HL-60/S4 treated with phorbol 12-myristate 13-acetate at 8.2 ng/mL for 4 days and 3 days (cell line): ENCODE measurements at regions not wholly inside any gene's neighbourhood (a gene's known extent, or its start where the extent isn't known, plus 50 kb on each side); places are given as distances from the start of the nearest gene placed in this dataset.

ENCODE experiments used
- in situ Hi-C: fragments of 300-500 bp; cut with MboI; formaldehyde crosslinking; loops from 2 replicates; pipeline ENCODE4 v1.15.0; 2022; ENCODE audit warnings: low sequenced_read_pairs

GRCh38 chr5:148912714-148913398 lies 86.4 kb downstream of the ADRB2 start:
- in situ Hi-C loops = no loop called here

- in situ Hi-C loops = no loop called here
These were observed 87.1 kb downstream of the ADRB2 start for GRCh38 chr5:148913493-148913892.

- in situ Hi-C loops = no loop called here
These were observed 87.6 kb downstream of the ADRB2 start for GRCh38 chr5:148913985-148914431.

- in situ Hi-C loops = no loop called here
These were observed 88.9 kb downstream of the ADRB2 start for GRCh38 chr5:148915224-148915817.

GRCh38 chr5:148920646-148921288 lies 94.4 kb downstream of the ADRB2 start:
- in situ Hi-C loops = no loop called here

- in situ Hi-C loops = no loop called here
These were observed 94.9 kb downstream of the ADRB2 start for GRCh38 chr5:148921350-148921749.

- in situ Hi-C loops = no loop called here
These were observed 96.2 kb downstream of the ADRB2 start for GRCh38 chr5:148922606-148923005.

- in situ Hi-C loops = no loop called here
These were observed 96.6 kb downstream of the ADRB2 start for GRCh38 chr5:148923023-148923422.

GRCh38 chr5:148924817-148925216 lies 98.4 kb downstream of the ADRB2 start:
- in situ Hi-C loops = no loop called here

GRCh38 chr5:148926207-148926606 lies 99.8 kb downstream of the ADRB2 start:
- in situ Hi-C loops = no loop called here

GRCh38 chr5:148927307-148927946 lies 101.0 kb downstream of the ADRB2 start:
- in situ Hi-C loops = no loop called here

GRCh38 chr5:148928141-148928540 lies 101.7 kb downstream of the ADRB2 start:
- in situ Hi-C loops = no loop called here

- in situ Hi-C loops = no loop called here
These were observed 105.1 kb downstream of the ADRB2 start for GRCh38 chr5:148931453-148932057.

GRCh38 chr5:148932355-148932935 lies 106.0 kb downstream of the ADRB2 start:
- in situ Hi-C loops = no loop called here

- in situ Hi-C loops = no loop called here
These were observed 107.6 kb downstream of the ADRB2 start for GRCh38 chr5:148933903-148934432.

GRCh38 chr5:148934895-148935400 lies 108.5 kb downstream of the ADRB2 start:
- in situ Hi-C loops = no loop called here

- in situ Hi-C loops = no loop called here
These were observed 110.8 kb downstream of the ADRB2 start for GRCh38 chr5:148937239-148937638.

GRCh38 chr5:148937830-148938521 lies 111.6 kb downstream of the ADRB2 start:
- in situ Hi-C loops = no loop called here

GRCh38 chr5:148938522-148938882 lies 112.1 kb downstream of the ADRB2 start:
- in situ Hi-C loops = no loop called here

- in situ Hi-C loops = no loop called here
These were observed 113.3 kb downstream of the ADRB2 start for GRCh38 chr5:148939676-148940075.
